ENCODE measurements at regions not wholly inside any gene's neighbourhood (a gene's known extent, or its start where the extent isn't known, plus 50 kb on each side); places are given as distances from the start of the nearest gene placed in this dataset.

DNA sequence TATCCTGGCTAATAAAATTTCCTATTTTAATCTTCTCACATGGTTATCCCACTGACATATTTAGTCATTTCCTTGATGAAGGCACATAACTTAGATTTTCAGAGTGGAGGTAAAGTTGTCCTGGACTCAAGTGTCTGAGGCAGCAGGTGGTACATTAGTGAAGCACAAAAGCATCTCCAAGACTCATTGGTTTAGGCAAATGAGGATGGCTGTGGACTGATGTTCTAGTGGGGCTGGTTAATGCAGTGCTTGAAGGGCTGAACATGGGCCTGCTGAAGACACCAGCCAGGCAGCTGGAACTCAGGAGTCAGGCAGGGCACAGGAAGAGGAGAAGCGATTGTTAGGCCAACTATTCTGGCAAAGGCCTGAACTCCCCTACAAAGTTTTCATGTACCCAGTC, 76.3 kb upstream of the SESN3 start:
- no peak for TF ChIP-seq POLR2A (IDR thresholded peaks at IDR 0.05)
- TF ChIP-seq, protein P1, sequence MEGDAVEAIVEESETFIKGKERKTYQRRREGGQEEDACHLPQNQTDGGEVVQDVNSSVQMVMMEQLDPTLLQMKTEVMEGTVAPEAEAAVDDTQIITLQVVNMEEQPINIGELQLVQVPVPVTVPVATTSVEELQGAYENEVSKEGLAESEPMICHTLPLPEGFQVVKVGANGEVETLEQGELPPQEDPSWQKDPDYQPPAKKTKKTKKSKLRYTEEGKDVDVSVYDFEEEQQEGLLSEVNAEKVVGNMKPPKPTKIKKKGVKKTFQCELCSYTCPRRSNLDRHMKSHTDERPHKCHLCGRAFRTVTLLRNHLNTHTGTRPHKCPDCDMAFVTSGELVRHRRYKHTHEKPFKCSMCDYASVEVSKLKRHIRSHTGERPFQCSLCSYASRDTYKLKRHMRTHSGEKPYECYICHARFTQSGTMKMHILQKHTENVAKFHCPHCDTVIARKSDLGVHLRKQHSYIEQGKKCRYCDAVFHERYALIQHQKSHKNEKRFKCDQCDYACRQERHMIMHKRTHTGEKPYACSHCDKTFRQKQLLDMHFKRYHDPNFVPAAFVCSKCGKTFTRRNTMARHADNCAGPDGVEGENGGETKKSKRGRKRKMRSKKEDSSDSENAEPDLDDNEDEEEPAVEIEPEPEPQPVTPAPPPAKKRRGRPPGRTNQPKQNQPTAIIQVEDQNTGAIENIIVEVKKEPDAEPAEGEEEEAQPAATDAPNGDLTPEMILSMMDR (IDR thresholded peaks at IDR 0.05), result no peak

Measured in esophagus squamous epithelium (tissue), 4 donors.